ENCODE measurements at regions not wholly inside any gene's neighbourhood (a gene's known extent, or its start where the extent isn't known, plus 50 kb on each side); places are given as distances from the start of the nearest gene placed in this dataset.
"Not testable (repeated sequence)": the region's sequence is repeated elsewhere in the genome, so short reads cannot be mapped to it uniquely, and the experiment has no call there.

- no peaks in the 10 kb centered on the region for H3K27me3 ChIP-seq
- in situ Hi-C loops (cut with MboI; ENCODE audit: low pct_ligation_motif_present in 1 of 4, low pct_unique_long_range_greater_than_20kb in 1 of 4, low sequenced_read_pairs in 3 of 4): no loop called here
- 50 to 69% methylated on average over 1 to 3 of the region's 3 CpGs for WGBS, 2 donors (ENCODE audit: low coverage in 1 of 2)
- no peaks in the 10 kb centered on the region for H3K4me1 ChIP-seq
- TF ChIP-seq CTCF (IDR thresholded peaks at IDR 0.05) (no peak), POLR2AphosphoS5 (IDR thresholded peaks at IDR 0.05) (no peak), POLR2A (IDR thresholded peaks at IDR 0.05) (no peak), EP300 (IDR thresholded peaks at IDR 0.05; ENCODE audit: low read depth) (no peak)
- no peak overlapping the region for H3K4me3 ChIP-seq
- H3K36me3 ChIP-seq: no peaks in the 10 kb centered on the region
- no peak for DNase-seq
- intact Hi-C loops (cut with DNase I; ENCODE audit: low total_unique reads): no loop called here
- H3K9me3 ChIP-seq: no peaks in the 10 kb centered on the region
- H3K27ac ChIP-seq: no peak overlapping the region
Observed at GRCh38 chr4:45472490-45472889, 651.4 kb downstream of the GABRG1 start.

GRCh38 chr4:45471335-45471734 is 652.5 kb downstream of the GABRG1 start:
- WGBS, 2 donors (ENCODE audit: low coverage in 1 of 2): 78% methylated on average over 4 of the region's 4 CpGs; no CpG with 5 or more reads in 1 of the 2 donors
- no peaks in the 10 kb centered on the region for H3K36me3 ChIP-seq

GRCh38 chr4:45467157-45467556 is 656.7 kb downstream of the GABRG1 start:
- Histone ChIP-seq H3K9me3 (no peaks in the 10 kb centered on the region), H3K36me3 (no peaks in the 10 kb centered on the region), H3K27me3 (no peaks in the 10 kb centered on the region), H3K4me3 (no peak overlapping the region), H3K27ac (no peak overlapping the region), H3K4me1 (no peaks in the 10 kb centered on the region)
- WGBS, 2 donors (ENCODE audit: low coverage in 1 of 2): 82 to 87% methylated on average over 4 of the region's 4 CpGs
- intact Hi-C loops (cut with DNase I; ENCODE audit: low total_unique reads): no loop called here
- DNase-seq: no peak
- in situ Hi-C loops (cut with MboI; ENCODE audit: low pct_ligation_motif_present in 1 of 4, low pct_unique_long_range_greater_than_20kb in 1 of 4, low sequenced_read_pairs in 3 of 4): no loop called here
- TF ChIP-seq EP300 (IDR thresholded peaks at IDR 0.05; ENCODE audit: low read depth) (no peak), POLR2AphosphoS5 (IDR thresholded peaks at IDR 0.05) (no peak), CTCF (IDR thresholded peaks at IDR 0.05) (no peak), POLR2A (IDR thresholded peaks at IDR 0.05) (no peak)

More at GRCh38 chr4:45471335-45471734, 652.5 kb downstream of the GABRG1 start:
- no peaks in the 10 kb centered on the region for H3K27me3 ChIP-seq
- no peak overlapping the region for H3K4me3 ChIP-seq
- intact Hi-C loops (cut with DNase I; ENCODE audit: low total_unique reads): no loop called here
- TF ChIP-seq POLR2AphosphoS5 (IDR thresholded peaks at IDR 0.05): no peak
- TF ChIP-seq CTCF (IDR thresholded peaks at IDR 0.05): no peak
- no peak for TF ChIP-seq POLR2A (IDR thresholded peaks at IDR 0.05)
- no peak for TF ChIP-seq EP300 (IDR thresholded peaks at IDR 0.05; ENCODE audit: low read depth)
- in situ Hi-C loops (cut with MboI; ENCODE audit: low pct_ligation_motif_present in 1 of 4, low pct_unique_long_range_greater_than_20kb in 1 of 4, low sequenced_read_pairs in 3 of 4): no loop called here
- no peak overlapping the region for H3K27ac ChIP-seq
- DNase-seq: no peak
- H3K9me3 ChIP-seq: no peaks in the 10 kb centered on the region
- H3K4me1 ChIP-seq: no peaks in the 10 kb centered on the region

- H3K4me3 ChIP-seq; DNase-seq; intact Hi-C loops (cut with DNase I; ENCODE audit: low total_unique reads); H3K27ac ChIP-seq; in situ Hi-C loops (cut with MboI; ENCODE audit: low pct_ligation_motif_present in 1 of 4, low pct_unique_long_range_greater_than_20kb in 1 of 4, low sequenced_read_pairs in 3 of 4); H3K9me3 ChIP-seq; H3K36me3 ChIP-seq; H3K4me1 ChIP-seq; H3K27me3 ChIP-seq: not testable (repeated sequence)
- WGBS, 2 donors (ENCODE audit: low coverage in 1 of 2): 74% methylated on average over 4 of the region's 4 CpGs
Observed at GRCh38 chr4:45460157-45460556, 663.7 kb downstream of the GABRG1 start.

- 55 to 58% methylated on average over 2 of the region's 2 CpGs for WGBS, 2 donors (ENCODE audit: low coverage in 1 of 2)
- intact Hi-C loops (cut with DNase I; ENCODE audit: low total_unique reads): no loop called here
- no peaks in the 10 kb centered on the region for H3K27me3 ChIP-seq
- in situ Hi-C loops (cut with MboI; ENCODE audit: low pct_ligation_motif_present in 1 of 4, low pct_unique_long_range_greater_than_20kb in 1 of 4, low sequenced_read_pairs in 3 of 4): no loop called here
- no peak overlapping the region for H3K4me3 ChIP-seq
- H3K9me3 ChIP-seq: no peaks in the 10 kb centered on the region
- TF ChIP-seq EP300 (IDR thresholded peaks at IDR 0.05; ENCODE audit: low read depth) (no peak), POLR2A (IDR thresholded peaks at IDR 0.05) (no peak), POLR2AphosphoS5 (IDR thresholded peaks at IDR 0.05) (no peak), CTCF (IDR thresholded peaks at IDR 0.05) (no peak)
- H3K36me3 ChIP-seq: no peaks in the 10 kb centered on the region
- H3K4me1 ChIP-seq: no peaks in the 10 kb centered on the region
- no peak overlapping the region for H3K27ac ChIP-seq
- DNase-seq: no peak
Observed at GRCh38 chr4:45455217-45455616, 668.6 kb downstream of the GABRG1 start.
